ENCODE measurements at regions not wholly inside any gene's neighbourhood (a gene's known extent, or its start where the extent isn't known, plus 50 kb on each side); places are given as distances from the start of the nearest gene placed in this dataset.

GRCh38 chr5:10842823-10843222 is 81.8 kb upstream of the DAP start:
- DNase-seq = no peak

GRCh38 chr5:10839916-10840599 is 79.0 kb upstream of the DAP start:
- DNase-seq = no peak

DNA sequence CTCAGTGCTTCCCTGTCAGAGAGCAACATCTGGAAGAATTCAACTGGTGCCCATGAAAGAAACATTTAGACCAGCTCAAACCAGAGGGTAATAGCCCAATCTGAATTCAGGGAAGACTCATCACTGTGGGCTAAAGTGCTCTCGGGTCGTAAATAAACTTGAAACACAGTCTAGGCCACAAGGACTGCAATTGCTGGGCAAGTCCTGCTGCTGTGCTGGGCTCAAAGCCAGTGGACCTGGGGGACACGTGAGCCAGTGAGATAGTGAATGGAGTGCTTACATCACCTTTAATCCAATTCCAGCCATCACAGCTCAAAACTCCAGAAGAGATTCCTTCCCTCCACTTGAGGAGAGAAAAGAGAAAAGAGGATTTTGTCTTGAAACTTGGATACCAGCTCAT is 78.1 kb upstream of the DAP start:
- DNase-seq = no peak

- no peak for DNase-seq
These were observed 77.0 kb upstream of the DAP start for GRCh38 chr5:10838038-10838437.

DNA sequence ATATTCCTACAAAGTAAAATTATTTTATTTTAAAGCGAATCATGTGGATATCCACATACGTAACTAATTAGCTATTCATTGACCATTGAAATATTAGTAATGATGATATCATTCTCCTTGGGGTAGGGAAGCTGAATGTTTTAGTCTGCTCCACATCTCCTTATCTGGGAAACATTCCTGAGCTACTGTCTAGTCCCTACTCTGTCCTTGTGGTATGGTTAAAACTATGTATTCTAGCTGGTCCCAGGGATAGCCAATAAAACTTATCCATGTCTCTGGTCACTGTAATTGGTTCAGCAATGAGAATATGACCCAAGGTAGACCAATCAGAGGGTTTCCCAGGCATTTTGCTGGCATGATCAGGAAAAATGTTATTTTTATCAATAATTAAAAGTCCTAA is 76.0 kb upstream of the DAP start:
- DNase-seq = no peak

- no peak for DNase-seq
These were observed 73.7 kb upstream of the DAP start for GRCh38 chr5:10834695-10835094.

GRCh38 chr5:10832987-10833386 is 72.0 kb upstream of the DAP start:
- no peak for DNase-seq

DNA sequence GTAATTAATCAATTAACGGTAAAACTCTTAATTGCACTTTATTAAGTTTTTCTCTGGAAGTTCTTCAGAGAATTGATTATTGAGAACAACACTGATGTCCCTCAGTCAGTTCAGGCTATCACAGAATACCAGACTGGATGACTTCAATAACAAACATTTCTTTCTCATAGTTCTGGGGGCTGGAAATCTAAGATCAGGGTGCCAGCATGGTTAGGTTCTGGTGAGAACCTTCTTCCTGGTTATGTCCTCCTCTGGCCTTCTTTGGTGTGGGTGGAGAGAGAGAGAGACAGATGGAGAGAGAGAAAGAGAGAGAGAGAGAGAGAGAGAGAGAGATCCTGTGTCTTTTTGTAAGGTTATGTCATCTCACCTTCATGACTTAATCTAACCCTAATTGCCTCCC is 71.4 kb upstream of the DAP start:
- DNase-seq = no peak

GRCh38 chr5:10831419-10831818 is 70.4 kb upstream of the DAP start:
- DNase-seq = no peak

GRCh38 chr5:10828241-10828640 is 67.2 kb upstream of the DAP start:
- no peak for DNase-seq

DNA sequence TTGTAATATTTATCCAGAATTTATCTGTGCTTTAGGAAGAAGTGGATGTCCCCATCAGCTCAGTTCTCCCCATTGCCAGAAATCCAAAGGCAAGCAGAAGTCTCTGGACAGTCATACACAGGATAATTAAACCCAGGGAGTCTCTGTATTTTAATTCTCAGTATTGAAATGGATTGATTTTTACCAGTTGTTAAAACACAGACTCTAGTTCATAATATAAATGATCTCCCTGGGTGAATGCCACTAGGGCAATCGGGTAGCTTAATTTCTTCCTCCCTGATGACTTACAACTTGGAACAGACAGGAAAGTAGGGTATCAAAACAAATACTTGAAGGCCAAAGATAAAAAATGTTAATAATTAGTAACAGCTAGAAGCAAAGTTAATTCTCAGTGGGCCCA is 66.5 kb upstream of the DAP start:
- DNase-seq = no peak

- no peak for DNase-seq
These were observed 65.9 kb upstream of the DAP start for GRCh38 chr5:10826971-10827370.

DNA sequence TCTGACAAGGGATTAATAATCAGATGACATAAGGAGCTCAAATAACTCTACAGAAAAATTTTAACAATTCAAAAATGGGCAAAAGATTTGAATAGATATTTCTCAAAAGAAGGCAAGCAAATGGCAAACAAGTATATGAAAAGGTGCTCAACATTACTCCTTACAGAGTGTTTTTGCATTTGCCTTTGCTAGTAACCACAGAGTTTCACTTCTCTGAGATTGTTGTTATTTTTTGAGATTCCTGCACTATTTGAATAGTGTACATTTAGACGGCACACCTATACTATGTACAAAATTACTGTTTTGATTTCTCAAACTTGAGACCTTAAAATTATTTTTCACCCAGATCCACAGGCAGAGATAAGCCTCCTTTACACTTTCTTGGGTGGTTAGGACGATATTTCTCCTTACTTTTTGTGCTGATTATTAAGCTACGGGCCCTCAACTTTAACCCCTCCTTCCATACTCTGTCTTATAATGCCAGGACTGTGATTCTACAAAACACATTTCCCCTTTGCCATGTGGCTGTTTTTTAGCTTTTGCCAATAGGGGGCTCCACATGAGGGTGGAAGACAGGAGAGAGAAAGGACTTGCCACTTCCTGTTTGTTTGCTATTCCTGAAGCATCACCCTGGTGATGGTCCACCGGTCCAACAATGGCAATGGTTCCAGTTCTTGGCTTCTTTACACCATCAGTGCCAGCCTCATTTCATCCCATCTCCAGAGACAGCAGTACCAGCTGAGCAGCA is 65.0 kb upstream of the DAP start:
- no peak for DNase-seq

GRCh38 chr5:10812218-10812617 is 51.2 kb upstream of the DAP start:
- DNase-seq = no peak

Measured in NCI-H146 (cell line).